HuH-7 (cell line): ENCODE measurements at regions not wholly inside any gene's neighbourhood (a gene's known extent, or its start where the extent isn't known, plus 50 kb on each side); places are given as distances from the start of the nearest gene placed in this dataset.
A peak's percentile ranks its signal among the peaks of the same experiment; 100 is the strongest.
"Not testable (repeated sequence)": the region's sequence is repeated elsewhere in the genome, so short reads cannot be mapped to it uniquely, and the experiment has no call there.

ENCODE experiments used
- DNase-seq: peaks from one replicate; pipeline ENCODE4 v3.0.0; 2011; ENCODE audit warnings: low spot score

DNA sequence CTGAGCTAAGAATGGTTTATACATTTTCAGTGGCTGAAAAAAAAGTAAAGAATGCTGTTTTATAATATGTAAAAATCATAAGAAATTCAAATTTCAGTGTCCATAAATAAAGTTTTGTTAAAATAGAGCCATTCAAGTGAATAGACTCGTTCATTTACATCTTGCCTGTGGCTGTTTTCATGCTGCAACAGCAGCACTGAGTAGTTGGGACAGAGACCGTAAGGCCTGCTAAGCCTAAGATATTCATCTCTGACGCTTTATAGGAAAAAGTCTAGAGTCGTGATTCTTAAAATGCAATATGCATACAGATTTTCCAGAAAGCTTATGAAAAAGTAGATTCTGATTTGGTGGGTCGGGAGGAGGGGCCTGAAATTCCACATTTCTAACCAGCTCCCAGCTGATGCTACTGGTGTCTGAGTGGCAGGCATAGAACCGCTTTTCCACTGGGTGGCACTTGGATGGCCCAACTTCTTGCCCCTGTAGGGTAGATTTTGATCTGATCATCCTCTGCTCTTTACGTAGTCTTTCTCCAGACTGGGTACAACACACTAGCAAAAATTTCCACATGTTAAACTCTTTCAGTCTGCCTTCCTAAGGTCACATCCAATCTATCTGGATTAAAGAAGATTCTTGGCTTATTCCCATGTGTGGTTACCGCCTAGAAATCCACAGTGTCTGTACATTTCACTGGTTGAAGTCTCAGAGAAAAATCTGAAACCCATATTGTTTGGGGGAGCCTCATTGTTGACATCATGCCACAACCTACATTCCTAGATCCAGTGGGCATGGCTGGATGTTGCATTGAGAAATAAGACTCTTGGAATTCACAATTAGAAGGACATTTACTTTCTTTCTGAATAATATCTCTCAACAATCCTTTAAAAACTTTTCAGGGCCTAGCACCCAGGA lies 151.2 kb downstream of the C12orf75 start:
- DNase-seq, result no peak

DNA sequence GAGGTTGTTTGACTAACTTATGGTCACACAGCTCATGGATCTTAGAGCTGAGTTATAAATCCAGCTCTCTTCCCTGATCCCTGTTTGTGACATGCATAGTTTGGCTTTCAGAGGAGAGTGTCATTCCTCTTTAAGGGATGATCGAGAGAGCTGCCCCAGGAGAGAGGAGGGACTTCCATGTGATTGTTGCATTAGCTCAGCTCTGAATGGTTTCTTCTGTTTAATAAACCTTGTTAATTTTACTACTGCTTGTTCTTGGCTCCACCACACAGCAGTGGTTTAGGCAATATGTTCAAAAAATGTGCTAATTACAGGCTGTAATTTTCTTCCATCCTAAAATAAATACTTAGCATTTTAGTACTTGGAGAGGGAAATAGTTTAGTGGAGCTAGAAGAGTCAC lies 152.5 kb downstream of the C12orf75 start:
- DNase-seq, result no peak

DNA sequence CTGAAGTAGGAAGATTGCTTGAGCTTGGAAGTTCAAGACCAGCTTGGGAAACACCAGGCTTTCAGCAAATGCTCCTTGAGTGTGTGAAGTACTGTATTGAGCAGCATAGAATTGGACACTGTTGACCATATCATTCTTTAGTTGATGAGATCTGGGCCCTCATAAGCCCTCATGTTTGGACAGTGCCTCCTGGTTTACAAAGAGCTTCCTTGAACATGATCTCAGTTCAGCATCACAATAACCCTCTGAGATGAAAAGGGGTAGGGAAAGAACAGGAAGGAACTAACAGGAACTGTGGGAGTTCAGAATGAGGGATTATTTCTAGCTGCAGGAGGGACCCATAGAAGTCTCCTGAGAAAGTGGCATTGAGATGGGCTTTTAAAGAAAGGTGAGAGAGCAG lies 153.2 kb downstream of the C12orf75 start:
- no peak for DNase-seq

DNA sequence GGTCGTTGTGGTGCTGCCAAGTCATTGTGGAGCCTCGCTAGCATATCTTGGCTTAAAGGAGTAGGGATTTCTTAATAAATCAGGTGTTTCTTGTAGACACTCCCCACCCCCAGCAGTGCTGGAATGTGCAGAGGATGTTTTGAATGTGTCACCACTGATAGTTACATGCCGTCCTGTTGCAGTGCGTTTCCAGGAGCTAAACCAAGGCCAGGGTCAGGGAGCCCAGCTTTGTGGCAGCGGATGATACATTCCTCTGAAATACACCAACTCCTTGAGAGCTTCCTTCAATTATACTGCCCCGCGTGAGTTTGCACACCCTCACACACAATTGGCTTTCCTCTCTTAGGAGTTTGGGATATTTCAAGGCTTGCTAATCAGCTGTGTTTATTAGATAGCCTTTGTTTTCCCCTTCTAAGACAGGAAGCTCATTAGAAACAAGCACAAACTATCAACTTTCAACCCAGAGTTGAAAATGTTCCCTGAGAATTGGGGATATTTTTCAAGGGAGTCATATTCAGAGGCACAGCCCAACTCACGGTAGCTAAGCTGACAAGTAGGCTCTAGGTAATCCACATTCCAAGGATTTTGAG lies 154.9 kb downstream of the C12orf75 start:
- no peak for DNase-seq

DNA sequence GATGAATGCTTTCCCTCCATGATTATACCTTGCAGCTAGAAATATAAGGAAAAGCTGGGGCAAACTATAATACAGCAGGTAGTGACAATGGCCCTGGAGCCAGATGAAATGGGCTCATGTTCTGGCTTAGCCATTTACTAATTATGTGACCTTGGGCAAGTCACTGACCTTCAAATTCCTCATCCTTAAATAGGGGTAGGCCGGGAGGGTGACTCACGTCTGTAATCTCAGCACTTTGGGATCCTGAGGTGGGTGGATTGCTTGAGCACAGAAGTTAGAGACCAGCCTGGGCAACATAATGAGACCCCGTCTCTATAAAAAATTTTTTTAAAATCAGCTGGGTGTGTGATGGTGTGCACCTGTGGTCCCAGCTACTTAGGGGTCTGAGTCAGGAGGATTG lies 155.4 kb downstream of the C12orf75 start:
- DNase-seq, result no peak

DNA sequence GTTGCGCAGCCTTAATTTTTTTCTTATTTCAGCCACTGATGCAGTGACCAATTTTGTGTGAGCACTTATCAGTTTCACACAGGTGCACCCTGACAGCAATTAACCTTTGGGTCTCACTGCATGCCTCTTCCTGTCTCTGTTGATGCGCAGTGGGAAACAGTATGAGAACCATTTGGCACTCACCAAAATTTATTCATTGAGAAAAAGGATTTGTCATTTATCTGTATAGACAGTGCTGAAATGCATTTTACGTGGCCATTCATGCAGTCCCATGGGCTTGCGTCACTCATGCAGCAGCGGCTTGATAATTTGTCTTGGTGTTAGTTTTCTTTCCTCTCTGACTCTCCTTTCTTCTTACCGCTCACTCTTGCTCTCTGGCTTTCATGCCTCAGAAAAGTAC lies 157.5 kb downstream of the C12orf75 start:
- DNase-seq, result no peak

DNA sequence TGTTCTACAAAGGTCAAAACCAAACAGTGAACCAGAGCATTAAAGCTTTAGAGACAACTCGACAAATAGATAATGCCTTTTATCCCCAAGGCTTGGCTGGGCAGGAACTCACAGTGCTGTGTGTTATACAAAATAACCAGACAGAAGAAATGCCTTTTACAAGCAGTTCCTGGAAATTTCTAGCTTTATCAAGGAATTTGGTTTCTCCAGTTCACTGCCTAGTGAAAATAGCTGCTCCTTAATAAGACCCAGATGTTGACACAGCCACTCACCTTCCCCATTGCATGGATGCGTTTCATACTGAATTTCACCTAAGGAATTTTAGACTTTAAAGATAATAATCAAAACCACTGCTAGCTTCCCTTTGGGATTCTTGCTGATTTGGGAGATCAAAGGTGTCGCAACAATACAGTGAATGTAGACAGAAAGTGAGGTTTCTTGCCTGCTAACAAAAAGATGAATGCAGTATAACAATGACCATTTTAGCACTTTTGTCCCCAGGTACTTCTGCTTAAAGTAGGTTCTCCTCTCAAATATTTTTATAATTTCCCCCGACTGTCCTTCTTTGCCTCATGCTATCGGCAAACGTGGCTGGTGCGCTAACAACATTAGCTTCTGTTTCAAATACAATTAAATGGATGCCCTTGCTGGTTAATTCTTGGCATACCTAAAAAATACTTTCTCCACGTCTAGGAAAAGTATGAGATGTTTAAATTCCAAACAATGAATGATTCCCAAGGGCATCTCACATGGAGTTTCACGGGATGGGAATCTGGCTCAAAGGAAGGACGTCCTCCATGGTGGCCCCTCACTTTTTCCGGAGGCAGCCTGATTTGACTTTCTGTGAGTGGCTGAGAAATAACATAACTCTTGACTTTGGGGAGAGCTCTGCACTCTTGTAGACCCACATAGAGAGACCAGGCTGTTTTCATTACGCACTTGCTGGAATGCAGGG lies 162.4 kb downstream of the C12orf75 start:
- no peak for DNase-seq

DNA sequence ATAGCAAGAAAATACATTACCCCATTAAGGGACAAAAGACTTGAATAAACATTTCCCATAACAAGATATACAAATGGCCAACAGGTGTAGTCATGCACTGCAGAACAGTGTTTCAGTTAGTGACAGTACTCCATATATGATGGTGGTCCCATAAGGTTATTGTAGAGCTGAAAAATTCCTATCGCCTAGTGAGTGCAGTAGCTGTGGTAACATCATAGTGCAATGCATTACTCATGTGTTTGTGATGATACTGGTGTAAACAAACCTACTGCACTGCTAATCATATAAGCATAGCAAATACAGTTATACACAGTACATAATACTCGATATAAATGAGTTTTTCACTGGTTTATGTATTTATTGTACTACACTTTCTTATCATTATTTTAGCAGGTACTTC lies 168.7 kb downstream of the C12orf75 start:
- no peak for DNase-seq

DNA sequence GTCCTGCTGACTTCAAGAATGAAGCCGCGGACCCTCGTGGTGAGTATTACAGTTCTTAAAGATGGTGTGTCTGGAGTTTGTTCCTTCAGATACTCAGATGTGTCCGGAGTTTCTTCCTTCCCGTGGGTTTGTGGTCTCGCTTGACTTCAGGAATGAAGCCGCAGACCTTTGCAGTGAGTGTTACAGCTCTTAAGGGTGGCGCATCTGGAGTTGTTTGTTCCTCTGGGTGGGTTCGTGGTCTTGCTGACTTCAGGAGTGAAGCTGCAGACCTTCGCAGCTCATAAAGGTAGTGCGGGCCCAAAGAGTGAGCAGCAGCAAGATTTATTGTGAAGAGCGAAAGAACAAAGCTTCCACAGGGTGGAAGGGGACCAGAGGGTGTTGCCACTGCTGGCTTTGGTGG lies 170.2 kb downstream of the C12orf75 start:
- not testable (repeated sequence) for DNase-seq

DNA sequence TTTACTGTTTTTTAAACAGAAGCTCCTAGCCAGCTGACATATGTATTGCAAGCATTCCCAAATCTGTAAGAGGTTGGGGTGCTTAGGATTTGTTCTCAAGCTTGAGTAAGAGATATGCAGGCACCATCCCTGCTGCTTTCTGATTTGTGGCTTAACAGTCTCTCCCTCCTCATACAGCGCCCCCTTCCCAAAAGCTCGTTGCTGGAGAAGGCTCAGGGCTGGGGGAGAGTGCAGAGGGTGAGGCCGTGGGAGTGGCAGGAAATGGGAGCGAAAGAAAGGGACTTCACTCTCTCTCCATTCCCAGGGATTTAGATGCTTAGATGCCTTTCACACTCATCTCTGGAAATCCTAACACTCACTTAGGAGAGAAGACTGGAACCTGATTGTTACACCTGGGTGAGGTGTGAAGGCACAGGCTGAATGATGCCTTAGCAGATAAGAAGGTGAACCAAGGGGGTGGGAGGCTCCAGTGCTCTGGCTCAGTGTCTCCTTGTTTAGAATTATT lies 172.0 kb downstream of the C12orf75 start:
- DNase-seq, result no peak

DNA sequence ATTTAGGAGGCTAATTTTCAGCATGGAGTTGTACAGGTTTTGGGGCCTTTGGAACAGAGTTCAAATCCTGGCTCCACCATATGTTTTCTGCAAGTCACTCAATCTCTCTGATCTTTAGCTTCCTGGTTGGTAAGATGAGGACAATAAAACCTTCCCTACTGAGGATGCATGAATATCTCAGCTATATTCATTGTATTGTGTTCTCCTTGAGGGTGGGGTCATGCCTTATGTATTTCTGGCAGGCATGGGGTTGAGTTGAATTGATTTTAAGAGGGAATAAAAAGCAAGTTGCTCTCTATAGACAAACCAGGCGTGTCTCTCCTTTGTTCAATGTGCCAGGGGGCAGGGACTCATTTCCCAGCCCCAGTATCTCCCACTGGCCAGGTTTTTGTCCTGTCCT lies 173.1 kb downstream of the C12orf75 start:
- no peak for DNase-seq

DNA sequence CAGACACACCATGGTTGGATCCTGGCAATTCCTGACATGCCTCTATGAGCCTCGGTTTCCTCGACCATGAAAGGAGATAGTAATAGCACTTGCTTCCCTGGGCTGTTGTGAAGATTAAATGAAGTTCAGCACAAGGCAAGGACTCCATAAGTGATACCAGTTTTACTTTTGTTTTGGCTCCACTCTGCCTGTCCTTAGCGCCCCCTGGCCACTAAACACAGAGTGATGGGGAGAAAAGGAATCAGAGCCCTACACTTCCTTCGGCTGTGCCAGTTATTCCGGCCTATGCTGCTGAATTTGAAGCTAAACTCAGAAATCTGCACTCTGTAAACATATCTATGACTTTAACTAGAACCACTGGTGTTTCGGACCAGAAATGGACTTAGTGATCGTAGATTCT lies 173.8 kb downstream of the C12orf75 start:
- DNase-seq, result peak; percentile 15

DNA sequence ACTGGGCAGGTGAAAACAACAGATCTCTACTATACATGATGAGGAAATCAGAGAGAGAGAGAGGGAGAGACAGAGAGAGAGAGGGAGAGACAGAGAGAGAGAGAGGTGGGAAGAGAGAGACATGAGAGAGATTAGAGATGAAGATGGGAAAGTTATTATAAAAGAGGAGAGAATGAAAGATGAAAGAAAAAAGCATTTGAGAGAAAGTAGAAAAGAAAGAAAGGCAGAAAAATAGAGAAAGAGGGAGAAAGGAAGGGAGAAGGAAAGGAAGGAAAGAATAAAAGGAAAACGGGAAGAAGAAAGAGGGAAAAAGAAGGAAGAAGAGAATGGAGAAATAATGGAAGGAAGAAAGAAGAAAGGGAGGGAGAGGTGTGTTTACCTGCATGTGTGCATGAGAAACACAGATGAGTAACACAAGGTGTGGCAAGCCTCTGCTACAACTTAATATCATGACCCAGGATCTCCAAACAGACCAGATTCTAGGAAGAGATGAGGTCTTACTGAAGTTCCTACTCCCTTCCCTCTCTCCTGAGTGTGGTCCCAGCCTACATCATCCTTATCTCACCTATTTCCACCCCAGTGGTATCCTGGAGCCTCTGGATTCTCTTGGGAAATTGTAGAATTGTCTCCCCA lies 176.3 kb downstream of the C12orf75 start:
- DNase-seq, result no peak

DNA sequence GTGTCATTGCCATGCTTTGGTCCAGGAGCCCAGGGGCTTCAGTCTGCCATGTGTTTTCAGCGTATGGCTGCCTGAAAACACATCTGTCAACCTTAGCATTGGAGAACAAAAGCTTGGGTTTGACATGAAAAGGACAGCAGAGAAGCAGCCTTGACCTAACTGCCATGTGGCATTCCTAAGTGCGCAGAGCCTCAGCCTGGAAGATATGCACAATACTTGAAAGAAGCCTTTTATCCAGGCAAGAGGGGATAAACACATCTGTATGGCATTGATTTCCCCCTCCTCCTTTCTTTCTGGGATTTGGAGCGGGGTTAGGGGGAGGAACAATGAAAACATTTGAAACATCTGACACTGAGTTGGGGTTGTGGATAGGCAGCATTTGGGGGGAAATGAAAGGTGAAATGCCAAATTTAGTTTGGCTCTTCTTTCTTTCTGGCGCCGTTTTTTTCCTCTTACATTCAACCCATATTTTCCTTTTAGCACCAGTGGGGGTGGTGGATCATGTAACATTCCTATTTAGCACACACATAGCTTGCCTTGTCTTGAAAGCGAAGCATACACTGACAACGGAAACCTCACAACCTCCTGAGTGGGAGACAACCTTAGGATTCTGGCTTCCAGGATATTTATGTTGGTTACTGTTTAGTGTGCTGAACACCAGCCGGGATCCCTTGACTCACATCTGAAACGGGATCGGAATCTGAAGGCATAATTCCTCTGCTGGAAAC lies 177.0 kb downstream of the C12orf75 start:
- no peak for DNase-seq

DNA sequence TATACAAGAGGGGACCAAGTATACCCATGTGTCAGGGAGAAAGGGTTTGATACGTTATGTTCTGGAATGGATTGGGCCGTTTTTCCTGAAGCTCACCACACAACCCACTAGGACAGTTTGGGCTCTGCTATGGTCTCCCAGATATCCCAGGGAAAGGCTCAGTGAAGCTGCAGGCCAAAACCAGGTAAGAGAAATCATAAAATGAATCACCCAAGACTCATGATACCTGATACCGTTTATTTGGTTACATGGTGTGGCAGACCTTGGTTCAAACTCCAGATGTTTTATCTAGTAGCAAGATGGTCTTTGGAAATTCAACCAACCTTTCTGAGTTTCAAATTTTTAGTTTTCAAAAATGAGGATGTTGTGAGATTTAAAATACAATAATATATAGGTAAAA lies 177.6 kb downstream of the C12orf75 start:
- DNase-seq, result no peak

DNA sequence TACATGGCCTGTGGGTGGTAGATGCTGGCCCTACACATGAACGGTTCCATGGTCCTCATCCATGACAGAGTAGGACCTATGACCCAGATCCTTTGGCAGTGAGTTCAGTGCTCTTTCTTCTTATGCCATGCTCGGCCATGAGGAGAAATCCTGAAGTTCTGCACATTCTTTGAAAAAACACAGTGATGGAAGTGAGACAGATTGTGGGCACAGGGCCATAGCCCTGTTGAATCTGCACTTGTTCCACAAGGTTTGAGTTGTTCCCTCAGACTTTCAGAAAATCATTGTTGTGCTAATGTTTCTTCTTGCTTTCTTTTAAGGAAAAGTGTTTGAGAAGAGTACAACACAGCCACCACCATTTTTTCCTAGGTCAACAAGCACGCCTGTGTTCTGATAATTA lies 180.0 kb downstream of the C12orf75 start:
- no peak for DNase-seq

DNA sequence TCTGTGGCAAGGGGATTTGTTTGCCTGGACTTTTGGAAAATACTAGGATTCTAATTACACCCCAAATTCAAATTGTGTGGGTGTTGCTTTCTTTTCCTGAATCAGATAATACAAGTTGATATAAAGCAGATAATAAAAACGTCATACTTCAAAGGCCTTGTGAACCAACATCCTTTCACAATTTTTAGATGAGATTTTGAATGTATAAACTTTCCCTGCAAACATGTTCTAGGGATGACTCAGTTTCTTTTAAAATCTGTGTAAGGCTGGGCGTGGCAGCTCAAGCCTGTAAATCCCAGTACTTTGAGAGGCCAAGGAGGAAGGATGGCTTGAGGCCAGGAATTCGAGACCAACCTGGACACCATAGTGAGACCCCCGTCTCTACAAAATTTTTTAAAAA lies 182.4 kb downstream of the C12orf75 start:
- DNase-seq, result not testable (repeated sequence)

DNA sequence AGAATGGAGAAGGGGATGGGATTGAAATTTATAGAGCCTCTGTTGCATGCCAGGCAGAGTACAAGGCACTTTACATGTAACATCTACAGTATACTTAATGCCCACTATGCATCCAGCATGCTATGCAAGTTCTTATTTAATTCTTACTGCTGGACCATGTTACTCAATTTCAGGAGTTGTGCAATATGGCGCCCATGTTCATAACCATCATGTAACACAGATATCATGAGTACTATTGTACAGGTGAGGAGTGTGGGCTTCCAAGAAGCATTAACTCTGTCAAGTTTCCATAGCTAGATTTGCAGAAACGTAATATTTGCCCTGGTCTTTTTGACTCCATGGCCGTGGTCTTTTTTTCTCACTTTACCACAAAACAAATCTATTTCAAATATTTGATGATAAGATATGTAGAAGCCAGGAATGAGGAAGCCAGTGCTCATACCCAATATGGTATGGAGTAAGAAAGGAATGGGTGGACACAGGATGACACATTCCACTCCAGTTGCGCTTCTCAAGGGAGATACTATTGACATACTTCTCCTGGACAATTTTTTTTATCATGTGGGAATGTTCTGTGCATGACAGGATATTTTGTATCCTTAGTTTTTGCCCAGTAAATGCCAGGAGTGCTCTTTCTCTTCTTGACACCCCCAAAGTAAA lies 191.8 kb downstream of the C12orf75 start:
- no peak for DNase-seq

DNA sequence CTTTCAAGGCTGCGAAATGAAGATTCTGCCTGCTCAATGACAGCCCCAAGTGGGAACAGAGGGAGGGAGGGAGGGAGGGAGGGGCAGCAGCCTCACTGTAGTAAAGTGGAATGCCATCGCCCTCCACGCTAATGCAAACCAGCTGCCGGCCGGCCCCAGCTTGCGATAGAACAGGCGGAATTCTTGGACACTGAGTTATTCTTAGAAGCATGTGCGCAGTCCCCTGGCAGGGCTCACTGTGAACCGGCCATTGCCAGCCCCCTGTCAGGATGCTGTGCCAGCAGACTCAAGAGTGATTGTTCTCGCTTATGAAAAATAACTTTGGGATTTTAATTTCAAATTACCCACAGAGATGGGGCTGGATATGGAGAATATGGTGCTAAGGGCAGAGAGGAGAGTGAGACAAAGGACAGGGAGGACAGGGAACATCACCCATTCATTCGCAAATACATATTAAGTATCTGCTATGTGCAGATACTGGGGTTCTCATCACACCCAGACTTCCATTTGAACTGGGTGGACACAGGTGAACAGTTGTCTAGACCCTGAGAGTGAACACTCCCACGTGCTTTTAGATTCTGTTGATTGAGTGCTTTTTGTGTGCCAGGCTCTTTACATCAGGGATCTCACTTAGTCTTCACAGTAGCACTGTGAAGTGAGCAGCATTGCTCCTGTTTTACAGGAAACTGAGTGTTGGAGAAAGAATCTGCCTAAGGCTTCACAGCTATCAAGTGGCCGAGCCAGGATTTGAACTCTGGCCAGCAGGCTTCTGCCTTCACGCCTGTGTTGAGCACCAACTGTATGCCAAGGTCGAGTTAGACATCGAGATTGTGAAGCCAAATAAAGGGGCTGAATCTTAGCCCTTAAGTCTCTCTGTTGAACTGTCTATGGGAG lies 192.9 kb downstream of the C12orf75 start:
- no peak for DNase-seq

DNA sequence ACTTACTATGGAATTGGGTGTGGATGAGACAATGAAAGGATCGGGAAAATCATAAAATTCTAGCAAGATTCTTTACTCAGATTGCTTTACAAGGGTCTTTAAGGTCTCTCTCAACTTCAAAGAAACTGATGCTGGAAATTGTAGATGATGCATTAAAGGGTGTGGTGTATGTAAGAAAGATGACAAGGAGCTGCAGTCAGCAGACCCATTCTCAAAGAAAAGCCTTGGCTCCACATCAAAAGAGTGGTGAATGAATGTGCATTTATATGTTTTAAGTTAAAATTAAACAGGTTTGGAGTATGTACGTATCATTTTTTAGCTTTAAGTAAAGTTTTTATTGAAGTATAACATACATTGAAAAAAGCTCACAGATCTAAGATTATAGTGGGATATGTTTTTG lies 194.5 kb downstream of the C12orf75 start:
- no peak for DNase-seq
